ENCODE measurements at regions not wholly inside any gene's neighbourhood (a gene's known extent, or its start where the extent isn't known, plus 50 kb on each side); places are given as distances from the start of the nearest gene placed in this dataset.
"Not testable (repeated sequence)": the region's sequence is repeated elsewhere in the genome, so short reads cannot be mapped to it uniquely, and the experiment has no call there.

GRCh38 chr16:8047736-8048135, 542.6 kb downstream of the TMEM114 start:
- no peak for DNase-seq

GRCh38 chr16:8044796-8045195, 545.5 kb downstream of the TMEM114 start:
- no peak for DNase-seq

GRCh38 chr16:8032406-8032805, 557.9 kb downstream of the TMEM114 start:
- no peak for DNase-seq

GRCh38 chr16:8030004-8030403, 560.3 kb downstream of the TMEM114 start:
- not testable (repeated sequence) for DNase-seq

- DNase-seq = no peak
These were observed 563.9 kb downstream of the TMEM114 start for GRCh38 chr16:8026450-8026849.

- no peak for DNase-seq
These were observed 567.0 kb downstream of the TMEM114 start for GRCh38 chr16:8023326-8023725.

- no peak for DNase-seq
These were observed 585.0 kb downstream of the TMEM114 start for GRCh38 chr16:8005096-8005860.

GRCh38 chr16:7998789-7999453, 591.4 kb downstream of the TMEM114 start:
- no peak for DNase-seq

- DNase-seq = no peak
These were observed 592.3 kb downstream of the TMEM114 start for GRCh38 chr16:7997966-7998365.

- no peak for DNase-seq
These were observed 597.7 kb downstream of the TMEM114 start for GRCh38 chr16:7992616-7993015.

GRCh38 chr16:7990626-7991260, 599.6 kb downstream of the TMEM114 start:
- DNase-seq = no peak

GRCh38 chr16:7983676-7984075, 606.6 kb downstream of the TMEM114 start:
- DNase-seq = no peak

- DNase-seq = no peak
These were observed 610.2 kb downstream of the TMEM114 start for GRCh38 chr16:7980133-7980483.

GRCh38 chr16:7979448-7980132, 610.7 kb downstream of the TMEM114 start:
- DNase-seq = no peak

- DNase-seq = no peak
These were observed 613.7 kb downstream of the TMEM114 start for GRCh38 chr16:7976563-7976962.

GRCh38 chr16:7976125-7976524, 614.2 kb downstream of the TMEM114 start:
- no peak for DNase-seq

- no peak for DNase-seq
These were observed 622.3 kb downstream of the TMEM114 start for GRCh38 chr16:7967996-7968509.

- DNase-seq = no peak
These were observed 625.6 kb downstream of the TMEM114 start for GRCh38 chr16:7964744-7965143.

GRCh38 chr16:7964167-7964566, 626.1 kb downstream of the TMEM114 start:
- no peak for DNase-seq

GRCh38 chr16:7962091-7962879, 628.0 kb downstream of the TMEM114 start:
- DNase-seq = no peak

GRCh38 chr16:7957151-7957550, 624.5 kb downstream of the RBFOX1 start:
- no peak for DNase-seq

- no peak for DNase-seq
These were observed 620.7 kb downstream of the RBFOX1 start for GRCh38 chr16:7953360-7953759.

- no peak for DNase-seq
These were observed 613.5 kb downstream of the RBFOX1 start for GRCh38 chr16:7946142-7946541.

Data from NCI-H1092 (cell line).